HG03439 (cell line): ENCODE measurements at regions not wholly inside any gene's neighbourhood (a gene's known extent, or its start where the extent isn't known, plus 50 kb on each side); places are given as distances from the start of the nearest gene placed in this dataset.
A peak's percentile ranks its signal among the peaks of the same experiment; 100 is the strongest.

ENCODE experiments used
- ATAC-seq: cut with Tn5 transposase; IDR thresholded peaks from one replicate; pipeline ENCODE4 v1.9.1; 2021; ENCODE audit warnings: mild to moderate bottlenecking, moderate library complexity; ENCODE audit not compliant: unreplicated experiment

- ATAC-seq = no peak
Observed at GRCh38 chr5:56692359-56693219, 122.8 kb upstream of the MAP3K1 start.

GRCh38 chr5:56688402-56688801, 126.9 kb upstream of the MAP3K1 start:
- no peak for ATAC-seq

- peak; percentile 76 for ATAC-seq
Observed at GRCh38 chr5:56686337-56687195, 128.8 kb upstream of the MAP3K1 start.

GRCh38 chr5:56685503-56686217, 129.7 kb upstream of the MAP3K1 start:
- no peak for ATAC-seq

- no peak for ATAC-seq
Observed at GRCh38 chr5:56684159-56684558, 131.2 kb upstream of the MAP3K1 start.

GRCh38 chr5:56683733-56684132, 131.6 kb upstream of the MAP3K1 start:
- no peak for ATAC-seq

- ATAC-seq = no peak
Observed at GRCh38 chr5:56683281-56683680, 132.1 kb upstream of the MAP3K1 start.

GRCh38 chr5:56681346-56681745, 134.0 kb upstream of the MAP3K1 start:
- ATAC-seq = no peak

GRCh38 chr5:56680731-56681130, 134.6 kb upstream of the MAP3K1 start:
- no peak for ATAC-seq

- ATAC-seq = no peak
Observed at GRCh38 chr5:56677690-56678305, 137.6 kb upstream of the MAP3K1 start.

- ATAC-seq = no peak
Observed at GRCh38 chr5:56676091-56676768, 139.1 kb upstream of the MAP3K1 start.

GRCh38 chr5:56674441-56674840, 140.9 kb upstream of the MAP3K1 start:
- ATAC-seq = no peak

GRCh38 chr5:56673171-56673570, 142.2 kb upstream of the MAP3K1 start:
- no peak for ATAC-seq

- ATAC-seq = no peak
Observed at GRCh38 chr5:56671571-56671970, 143.8 kb upstream of the MAP3K1 start.

- ATAC-seq = no peak
Observed at GRCh38 chr5:56670916-56671315, 144.4 kb upstream of the MAP3K1 start.

GRCh38 chr5:56669534-56670483, 145.5 kb upstream of the MAP3K1 start:
- peak; percentile 97 for ATAC-seq

GRCh38 chr5:56668996-56669395, 146.4 kb upstream of the MAP3K1 start:
- ATAC-seq = no peak

- no peak for ATAC-seq
Observed at GRCh38 chr5:56667692-56668091, 147.7 kb upstream of the MAP3K1 start.

GRCh38 chr5:56666901-56667300, 148.4 kb upstream of the MAP3K1 start:
- ATAC-seq = no peak
